ENCODE measurements at regions not wholly inside any gene's neighbourhood (a gene's known extent, or its start where the extent isn't known, plus 50 kb on each side); places are given as distances from the start of the nearest gene placed in this dataset.

DNA sequence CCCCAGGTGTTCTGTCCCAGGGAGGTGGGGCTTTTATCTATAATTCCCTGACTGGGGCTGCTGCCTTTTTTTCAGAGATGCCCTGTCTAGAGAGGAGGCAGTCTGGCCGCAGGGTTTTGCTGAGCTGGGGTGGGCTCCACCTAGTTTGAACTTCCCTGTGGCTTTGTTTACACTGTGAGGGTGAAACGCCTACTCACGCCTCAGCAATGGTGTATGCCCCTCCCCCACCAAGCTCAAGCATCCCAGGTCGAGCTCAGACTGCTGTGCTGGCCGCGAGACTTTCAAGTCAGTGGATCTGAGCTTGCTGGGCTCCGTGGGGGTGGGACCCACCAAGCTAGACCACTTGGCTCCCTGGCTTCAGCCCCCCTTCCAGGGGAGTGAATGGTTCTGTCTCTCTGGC, 124.3 kb downstream of the CENPF start:
- no peaks in the 10 kb centered on the region for H3K27me3 ChIP-seq (replicated peaks; ENCODE audit: insufficient read depth)
- no peaks in the 10 kb centered on the region for H3K9me3 ChIP-seq
- no peaks in the 10 kb centered on the region for H3K4me1 ChIP-seq (replicated peaks)
- intact Hi-C loops (cut with DNase I): no loop called here
- DNase-seq (ENCODE audit: low spot score): no peak
- no peak overlapping the region for H3K4me3 ChIP-seq
- TF ChIP-seq POLR2A (IDR thresholded peaks at IDR 0.05): no peak
- TF ChIP-seq, protein P1, sequence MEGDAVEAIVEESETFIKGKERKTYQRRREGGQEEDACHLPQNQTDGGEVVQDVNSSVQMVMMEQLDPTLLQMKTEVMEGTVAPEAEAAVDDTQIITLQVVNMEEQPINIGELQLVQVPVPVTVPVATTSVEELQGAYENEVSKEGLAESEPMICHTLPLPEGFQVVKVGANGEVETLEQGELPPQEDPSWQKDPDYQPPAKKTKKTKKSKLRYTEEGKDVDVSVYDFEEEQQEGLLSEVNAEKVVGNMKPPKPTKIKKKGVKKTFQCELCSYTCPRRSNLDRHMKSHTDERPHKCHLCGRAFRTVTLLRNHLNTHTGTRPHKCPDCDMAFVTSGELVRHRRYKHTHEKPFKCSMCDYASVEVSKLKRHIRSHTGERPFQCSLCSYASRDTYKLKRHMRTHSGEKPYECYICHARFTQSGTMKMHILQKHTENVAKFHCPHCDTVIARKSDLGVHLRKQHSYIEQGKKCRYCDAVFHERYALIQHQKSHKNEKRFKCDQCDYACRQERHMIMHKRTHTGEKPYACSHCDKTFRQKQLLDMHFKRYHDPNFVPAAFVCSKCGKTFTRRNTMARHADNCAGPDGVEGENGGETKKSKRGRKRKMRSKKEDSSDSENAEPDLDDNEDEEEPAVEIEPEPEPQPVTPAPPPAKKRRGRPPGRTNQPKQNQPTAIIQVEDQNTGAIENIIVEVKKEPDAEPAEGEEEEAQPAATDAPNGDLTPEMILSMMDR (IDR thresholded peaks at IDR 0.05): no peak
- no peak for TF ChIP-seq POLR2AphosphoS5 (IDR thresholded peaks at IDR 0.05)
- no peaks in the 10 kb centered on the region for H3K36me3 ChIP-seq
- WGBS: 14% methylated on average over 7 of the region's 7 CpGs
- H3K27ac ChIP-seq: no peak overlapping the region

DNA sequence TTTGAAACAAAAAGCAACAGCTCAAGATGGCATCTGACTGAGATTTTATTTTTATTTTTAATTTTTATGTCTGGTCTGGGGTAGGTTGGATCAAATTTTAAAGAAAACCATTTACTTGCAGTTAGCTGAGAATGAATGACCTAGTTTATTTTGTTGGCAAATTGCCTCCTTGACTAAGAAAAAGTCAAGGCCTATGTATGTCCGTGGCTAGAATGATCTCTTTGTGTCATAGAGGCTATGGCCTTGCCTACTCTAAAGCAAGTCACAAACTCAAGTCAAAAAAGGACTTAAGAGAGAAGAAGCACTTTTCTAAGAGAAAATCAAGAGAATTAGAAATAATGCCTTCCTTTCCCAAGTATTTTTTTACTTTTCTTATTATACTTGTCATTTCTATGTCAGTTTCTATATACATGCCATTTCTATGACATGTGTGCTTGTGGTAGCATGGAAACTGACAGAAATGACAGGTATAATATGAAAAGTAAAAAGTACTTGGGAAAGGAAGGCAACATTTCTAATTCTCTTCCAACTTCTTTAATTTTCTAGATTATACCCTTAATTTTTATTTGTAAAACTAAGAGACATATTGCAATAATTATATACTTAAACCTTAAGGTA, 136.7 kb downstream of the CENPF start:
- no peak for DNase-seq (ENCODE audit: low spot score)
- WGBS: 60% methylated on average over 1 of the region's 1 CpG
- Histone ChIP-seq H3K27ac (no peak overlapping the region), H3K27me3 (replicated peaks; ENCODE audit: insufficient read depth) (no peaks in the 10 kb centered on the region), H3K9me3 (no peaks in the 10 kb centered on the region), H3K4me3 (no peak overlapping the region), H3K36me3 (no peaks in the 10 kb centered on the region), H3K4me1 (replicated peaks) (no peaks in the 10 kb centered on the region)
- intact Hi-C loops (cut with DNase I): no loop called here
- TF ChIP-seq, protein P1 (IDR thresholded peaks at IDR 0.05): no peak
- TF ChIP-seq POLR2A (IDR thresholded peaks at IDR 0.05): no peak
- no peak for TF ChIP-seq POLR2AphosphoS5 (IDR thresholded peaks at IDR 0.05)

DNA sequence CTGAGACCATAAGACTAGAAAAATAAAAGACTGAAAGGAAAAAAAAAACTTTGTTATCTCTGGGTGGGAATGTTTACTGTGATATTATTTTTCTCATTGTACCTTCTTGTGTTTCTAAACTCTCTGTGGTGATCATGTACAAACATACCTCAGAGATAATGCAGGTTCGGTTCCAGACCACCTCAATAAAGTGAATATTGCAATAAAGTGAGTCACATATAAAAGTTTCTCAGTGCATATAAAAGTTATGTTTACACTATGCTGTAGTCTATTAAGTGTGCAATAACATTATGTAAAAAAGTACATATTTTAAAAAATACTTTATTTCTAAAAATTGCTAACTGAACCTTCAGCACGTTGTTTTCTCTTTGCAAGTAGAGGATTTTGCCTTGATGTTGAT, 137.5 kb downstream of the CENPF start:
- Histone ChIP-seq H3K9me3 (no peaks in the 10 kb centered on the region), H3K27ac (no peak overlapping the region), H3K27me3 (replicated peaks; ENCODE audit: insufficient read depth) (no peaks in the 10 kb centered on the region), H3K36me3 (no peaks in the 10 kb centered on the region), H3K4me3 (no peak overlapping the region), H3K4me1 (replicated peaks) (no peaks in the 10 kb centered on the region)
- TF ChIP-seq, protein P1 (IDR thresholded peaks at IDR 0.05): no peak
- no peak for TF ChIP-seq POLR2AphosphoS5 (IDR thresholded peaks at IDR 0.05)
- TF ChIP-seq POLR2A (IDR thresholded peaks at IDR 0.05): no peak
- intact Hi-C loops (cut with DNase I): no loop called here
- no peak for DNase-seq (ENCODE audit: low spot score)
- 42% methylated on average over 2 of the region's 2 CpGs for WGBS

DNA sequence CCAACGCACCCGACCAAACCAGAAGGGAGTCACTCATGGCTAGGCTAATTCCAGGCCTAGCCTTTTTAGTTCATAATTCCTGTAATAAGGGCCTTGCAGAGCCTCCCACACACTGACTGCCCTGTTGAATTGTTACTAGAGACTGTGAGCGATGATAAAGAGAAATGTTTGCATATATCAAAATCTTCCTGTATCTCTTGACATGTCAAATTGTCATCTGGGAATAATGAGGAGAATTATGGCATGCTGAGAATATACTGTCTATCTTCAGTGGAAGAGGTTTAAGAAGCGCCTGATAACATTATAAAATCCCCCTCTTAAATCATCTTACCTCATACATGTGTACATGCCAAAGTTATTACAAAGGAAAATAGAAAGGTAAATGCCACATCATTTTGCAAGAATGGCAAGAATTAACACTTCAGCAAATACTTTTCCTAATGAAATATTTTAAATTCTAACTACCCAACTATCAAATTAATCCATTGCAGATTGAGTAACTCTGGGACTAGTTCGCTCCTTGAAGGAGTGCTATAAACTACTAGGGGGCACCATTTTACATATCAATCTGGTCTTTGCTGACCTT, 144.1 kb downstream of the CENPF start:
- Histone ChIP-seq H3K36me3 (no peaks in the 10 kb centered on the region), H3K9me3 (no peaks in the 10 kb centered on the region), H3K27ac (no peak overlapping the region), H3K27me3 (replicated peaks; ENCODE audit: insufficient read depth) (no peaks in the 10 kb centered on the region), H3K4me1 (replicated peaks) (no peaks in the 10 kb centered on the region), H3K4me3 (no peak overlapping the region)
- no peak for TF ChIP-seq POLR2AphosphoS5 (IDR thresholded peaks at IDR 0.05)
- TF ChIP-seq, protein P1 (IDR thresholded peaks at IDR 0.05): no peak
- TF ChIP-seq POLR2A (IDR thresholded peaks at IDR 0.05): no peak
- no peak for DNase-seq (ENCODE audit: low spot score)
- WGBS: 70% methylated on average over 5 of the region's 5 CpGs
- intact Hi-C loops (cut with DNase I): no loop called here

DNA sequence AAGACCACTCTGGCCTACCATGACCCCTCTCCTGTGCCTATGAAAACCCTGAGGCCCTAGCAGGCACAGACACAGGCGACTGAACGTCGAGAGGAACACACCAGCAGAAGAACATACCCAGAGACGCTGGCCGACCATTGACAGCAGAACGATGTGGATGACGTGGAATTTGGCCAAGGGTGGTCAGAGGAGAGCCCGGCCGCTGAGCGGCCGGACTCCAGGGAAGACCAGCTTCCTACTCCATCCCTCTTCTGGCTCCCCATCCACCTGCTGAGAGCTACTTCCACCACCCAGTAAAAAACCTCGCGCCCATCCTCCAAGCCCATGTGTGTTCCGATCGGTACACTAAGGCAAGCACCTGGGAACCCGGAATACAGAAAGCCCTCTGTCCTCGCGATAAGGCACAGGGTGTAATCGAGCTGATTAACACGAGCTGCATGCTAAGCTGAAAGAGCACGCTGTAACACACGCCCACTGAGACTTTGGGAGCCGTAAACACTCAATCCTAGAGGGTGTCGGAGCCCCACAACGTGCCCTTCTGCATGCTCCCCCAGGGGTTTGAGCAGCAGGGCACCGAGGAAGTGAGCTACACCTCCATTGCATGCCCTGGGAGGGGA, 150.3 kb downstream of the CENPF start:
- intact Hi-C loops (cut with DNase I): no loop called here

More for the DNA sequence above, 150.3 kb downstream of the CENPF start:
- Histone ChIP-seq H3K4me3 (no peak overlapping the region), H3K27me3 (replicated peaks; ENCODE audit: insufficient read depth) (no peaks in the 10 kb centered on the region), H3K4me1 (replicated peaks) (no peaks in the 10 kb centered on the region), H3K9me3 (no peaks in the 10 kb centered on the region), H3K36me3 (no peaks in the 10 kb centered on the region), H3K27ac (no peak overlapping the region)
- DNase-seq (ENCODE audit: low spot score): no peak
- TF ChIP-seq, protein P1 (IDR thresholded peaks at IDR 0.05): no peak
- WGBS: 84% methylated on average over 26 of the region's 26 CpGs

All from prostate gland (tissue), 2 donors.